ENCODE measurements at regions not wholly inside any gene's neighbourhood (a gene's known extent, or its start where the extent isn't known, plus 50 kb on each side); places are given as distances from the start of the nearest gene placed in this dataset.

- no peaks in the 10 kb centered on the region for H3K9me3 ChIP-seq (ENCODE audit: control insufficient read depth, insufficient read depth, low read length)
- no peak overlapping the region for H3K27ac ChIP-seq (ENCODE audit: low read depth, low read length)
- H3K4me3 ChIP-seq (ENCODE audit: low read length), result no peak overlapping the region
- no peaks in the 10 kb centered on the region for H3F3A ChIP-seq (ENCODE audit: control insufficient read depth, insufficient read depth)
- no peaks in the 10 kb centered on the region for H3K36me3 ChIP-seq (ENCODE audit: control insufficient read depth, low read length)
- H3K4me1 ChIP-seq (ENCODE audit: control insufficient read depth, low read length), result no peaks in the 10 kb centered on the region
- H3K4me2 ChIP-seq (ENCODE audit: low read length), result no peak overlapping the region
- H3K79me2 ChIP-seq (ENCODE audit: control insufficient read depth, low read length), result no peaks in the 10 kb centered on the region
- no peak for TF ChIP-seq CTCF (IDR thresholded peaks at IDR 0.05; ENCODE audit: low read depth, low read length, poor library complexity, severe bottlenecking)
- TF ChIP-seq EZH2phosphoT487 (IDR thresholded peaks at IDR 0.05; ENCODE audit: borderline replicate concordance, low read length), result no peak
- H4K20me1 ChIP-seq (ENCODE audit: control insufficient read depth, insufficient read depth, low read depth, low read length), result no peaks in the 10 kb centered on the region
- H3K9me2 ChIP-seq (replicated peaks; ENCODE audit: control insufficient read depth, low read length), result no peaks in the 10 kb centered on the region
- H3K27me3 ChIP-seq (ENCODE audit: control insufficient read depth, low read length), result peaks cover 1% of the 10 kb centered on the region; the same call in 1 of the 2 replicates
These were observed 138.8 kb downstream of the OAT start for GRCh38 chr10:124279882-124280281.

GRCh38 chr10:124279298-124279697 is 139.4 kb downstream of the OAT start:
- Histone ChIP-seq H3K27ac (ENCODE audit: low read depth, low read length) (no peak overlapping the region), H3K4me2 (ENCODE audit: low read length) (no peak overlapping the region), H3K36me3 (ENCODE audit: control insufficient read depth, low read length) (no peaks in the 10 kb centered on the region), H4K20me1 (ENCODE audit: control insufficient read depth, insufficient read depth, low read depth, low read length) (no peaks in the 10 kb centered on the region), H3K9me3 (ENCODE audit: control insufficient read depth, insufficient read depth, low read length) (no peaks in the 10 kb centered on the region), H3K27me3 (ENCODE audit: control insufficient read depth, low read length) (no peaks in the 10 kb centered on the region), H3K79me2 (ENCODE audit: control insufficient read depth, low read length) (no peaks in the 10 kb centered on the region), H3K4me3 (ENCODE audit: low read length) (no peak overlapping the region), H3K9me2 (replicated peaks; ENCODE audit: control insufficient read depth, low read length) (no peaks in the 10 kb centered on the region), H3F3A (ENCODE audit: control insufficient read depth, insufficient read depth) (no peaks in the 10 kb centered on the region), H3K4me1 (ENCODE audit: control insufficient read depth, low read length) (no peaks in the 10 kb centered on the region)
- TF ChIP-seq CTCF (IDR thresholded peaks at IDR 0.05; ENCODE audit: low read depth, low read length, poor library complexity, severe bottlenecking) (no peak), EZH2phosphoT487 (IDR thresholded peaks at IDR 0.05; ENCODE audit: borderline replicate concordance, low read length) (no peak)

- H3K36me3 ChIP-seq (ENCODE audit: control insufficient read depth, low read length), result no peaks in the 10 kb centered on the region
- no peaks in the 10 kb centered on the region for H3K27me3 ChIP-seq (ENCODE audit: control insufficient read depth, low read length)
- H4K20me1 ChIP-seq (ENCODE audit: control insufficient read depth, insufficient read depth, low read depth, low read length), result no peaks in the 10 kb centered on the region
- TF ChIP-seq CTCF (IDR thresholded peaks at IDR 0.05; ENCODE audit: low read depth, low read length, poor library complexity, severe bottlenecking), result no peak
- H3K9me3 ChIP-seq (ENCODE audit: control insufficient read depth, insufficient read depth, low read length), result 0 out of 2 replicates have a peak, but pooled peaks cover under 1% of the 10 kb centered on the region
- no peak overlapping the region for H3K27ac ChIP-seq (ENCODE audit: low read depth, low read length)
- no peak overlapping the region for H3K4me2 ChIP-seq (ENCODE audit: low read length)
- H3K79me2 ChIP-seq (ENCODE audit: control insufficient read depth, low read length), result no peaks in the 10 kb centered on the region
- H3K4me1 ChIP-seq (ENCODE audit: control insufficient read depth, low read length), result no peaks in the 10 kb centered on the region
- H3F3A ChIP-seq (ENCODE audit: control insufficient read depth, insufficient read depth), result no peaks in the 10 kb centered on the region
- H3K9me2 ChIP-seq (replicated peaks; ENCODE audit: control insufficient read depth, low read length), result no peaks in the 10 kb centered on the region
- no peak overlapping the region for H3K4me3 ChIP-seq (ENCODE audit: low read length)
These were observed 140.4 kb downstream of the OAT start for GRCh38 chr10:124278356-124278755.

- no peaks in the 10 kb centered on the region for H3K4me1 ChIP-seq (ENCODE audit: control insufficient read depth, low read length)
- H3K27me3 ChIP-seq (ENCODE audit: control insufficient read depth, low read length), result no peaks in the 10 kb centered on the region
- H3K4me3 ChIP-seq (ENCODE audit: low read length), result no peak overlapping the region
- no peaks in the 10 kb centered on the region for H3F3A ChIP-seq (ENCODE audit: control insufficient read depth, insufficient read depth)
- no peak overlapping the region for H3K27ac ChIP-seq (ENCODE audit: low read depth, low read length)
- H3K79me2 ChIP-seq (ENCODE audit: control insufficient read depth, low read length), result no peaks in the 10 kb centered on the region
- no peak overlapping the region for H3K4me2 ChIP-seq (ENCODE audit: low read length)
- no peaks in the 10 kb centered on the region for H3K36me3 ChIP-seq (ENCODE audit: control insufficient read depth, low read length)
- TF ChIP-seq CTCF (IDR thresholded peaks at IDR 0.05; ENCODE audit: low read depth, low read length, poor library complexity, severe bottlenecking), result no peak
- no peak for TF ChIP-seq EZH2phosphoT487 (IDR thresholded peaks at IDR 0.05; ENCODE audit: borderline replicate concordance, low read length)
- no peaks in the 10 kb centered on the region for H3K9me2 ChIP-seq (replicated peaks; ENCODE audit: control insufficient read depth, low read length)
- H4K20me1 ChIP-seq (ENCODE audit: control insufficient read depth, insufficient read depth, low read depth, low read length), result no peaks in the 10 kb centered on the region
- H3K9me3 ChIP-seq (ENCODE audit: control insufficient read depth, insufficient read depth, low read length), result peaks cover 11% of the 10 kb centered on the region; the same call in 1 of the 2 replicates
These were observed 145.6 kb downstream of the OAT start for GRCh38 chr10:124273141-124273540.
